Epithelial cell of esophagus (primary cell): ENCODE measurements at regions not wholly inside any gene's neighbourhood (a gene's known extent, or its start where the extent isn't known, plus 50 kb on each side); places are given as distances from the start of the nearest gene placed in this dataset.

Experiments used
- DNase-seq: peaks from one replicate; pipeline ENCODE4 v3.0.0; 2010; ENCODE audit warnings: low read depth
- H3K4me3 ChIP-seq: 2 replicates; pipeline ENCODE4 v1.5.1; 2011; ENCODE audit warnings: mild to moderate bottlenecking, low read length, control low read depth
- TF ChIP-seq, protein P1 (sequence below): IDR thresholded peaks from 2 replicates; pipeline ENCODE4 v1.5.1; 2011; ENCODE audit warnings: low read depth, mild to moderate bottlenecking, low read length, control low read depth, inconsistent platforms; ENCODE audit not compliant: insufficient read depth; ENCODE audit errors: missing control alignments

DNA sequence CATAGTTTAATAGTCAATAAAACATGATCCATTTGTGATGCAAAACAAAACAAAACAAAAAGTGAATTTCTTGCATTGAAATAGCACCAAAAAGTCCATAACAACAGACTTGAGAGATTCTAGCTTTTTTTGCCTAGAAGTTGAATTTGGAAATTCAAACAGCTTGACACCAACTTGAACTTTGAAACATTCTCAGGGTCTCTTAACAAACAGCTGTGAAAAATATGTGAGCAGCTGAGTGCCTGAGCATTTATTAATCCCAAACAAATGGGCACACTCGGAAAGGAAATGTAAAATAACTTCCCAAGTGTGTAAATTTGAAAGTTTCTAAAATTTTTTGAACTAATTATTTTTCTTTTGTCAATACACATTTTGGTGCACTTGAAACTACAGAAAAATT, 56.0 kb upstream of the HMHB1 start:
- no peak for DNase-seq
- no peak overlapping the region for H3K4me3 ChIP-seq
- TF ChIP-seq, protein P1, sequence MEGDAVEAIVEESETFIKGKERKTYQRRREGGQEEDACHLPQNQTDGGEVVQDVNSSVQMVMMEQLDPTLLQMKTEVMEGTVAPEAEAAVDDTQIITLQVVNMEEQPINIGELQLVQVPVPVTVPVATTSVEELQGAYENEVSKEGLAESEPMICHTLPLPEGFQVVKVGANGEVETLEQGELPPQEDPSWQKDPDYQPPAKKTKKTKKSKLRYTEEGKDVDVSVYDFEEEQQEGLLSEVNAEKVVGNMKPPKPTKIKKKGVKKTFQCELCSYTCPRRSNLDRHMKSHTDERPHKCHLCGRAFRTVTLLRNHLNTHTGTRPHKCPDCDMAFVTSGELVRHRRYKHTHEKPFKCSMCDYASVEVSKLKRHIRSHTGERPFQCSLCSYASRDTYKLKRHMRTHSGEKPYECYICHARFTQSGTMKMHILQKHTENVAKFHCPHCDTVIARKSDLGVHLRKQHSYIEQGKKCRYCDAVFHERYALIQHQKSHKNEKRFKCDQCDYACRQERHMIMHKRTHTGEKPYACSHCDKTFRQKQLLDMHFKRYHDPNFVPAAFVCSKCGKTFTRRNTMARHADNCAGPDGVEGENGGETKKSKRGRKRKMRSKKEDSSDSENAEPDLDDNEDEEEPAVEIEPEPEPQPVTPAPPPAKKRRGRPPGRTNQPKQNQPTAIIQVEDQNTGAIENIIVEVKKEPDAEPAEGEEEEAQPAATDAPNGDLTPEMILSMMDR: no peak

GRCh38 chr5:143752165-143752850, 59.7 kb upstream of the HMHB1 start:
- DNase-seq: no peak
- H3K4me3 ChIP-seq: no peak overlapping the region
- TF ChIP-seq, protein P1: no peak

- DNase-seq: no peak
- no peak overlapping the region for H3K4me3 ChIP-seq
- TF ChIP-seq, protein P1: no peak
Measured at GRCh38 chr5:143751342-143751741, 60.6 kb upstream of the HMHB1 start.

DNA sequence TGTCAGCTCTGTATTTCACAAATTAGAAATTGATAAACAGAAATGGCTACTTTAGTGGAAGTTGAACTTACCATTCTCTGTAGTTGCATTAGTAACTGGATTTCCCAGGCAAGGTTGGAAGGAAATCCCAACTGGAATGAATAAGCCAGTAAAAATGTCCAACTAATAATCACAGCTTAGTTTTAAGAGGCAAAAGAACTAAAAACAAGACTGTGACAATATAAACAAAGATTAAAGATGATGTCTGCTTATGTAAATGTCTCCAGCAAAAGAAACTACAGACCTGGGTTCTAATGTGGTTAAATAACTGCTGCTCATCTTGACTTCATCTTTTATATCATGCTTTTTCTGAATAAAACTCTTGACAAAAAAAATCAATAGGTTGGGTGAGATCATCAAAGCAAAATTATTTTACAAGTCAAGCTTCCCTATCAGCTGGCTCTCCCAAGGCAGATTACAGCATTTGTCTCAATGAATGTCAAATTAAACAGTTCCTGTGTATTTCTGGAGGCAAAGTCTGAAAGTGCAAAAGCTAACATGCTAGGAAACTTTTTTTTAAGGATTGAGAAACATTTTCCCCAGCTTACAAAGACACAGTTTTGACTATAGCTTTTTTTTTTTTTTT, 62.3 kb upstream of the HMHB1 start:
- DNase-seq: no peak
- H3K4me3 ChIP-seq: no peak overlapping the region
- TF ChIP-seq, protein P1: no peak

GRCh38 chr5:143748516-143748915, 63.4 kb upstream of the HMHB1 start:
- TF ChIP-seq, protein P1: no peak
- no peak overlapping the region for H3K4me3 ChIP-seq
- no peak for DNase-seq

- TF ChIP-seq, protein P1: no peak
- H3K4me3 ChIP-seq: no peak overlapping the region
- DNase-seq: no peak
Measured at GRCh38 chr5:143742951-143743350, 69.0 kb upstream of the HMHB1 start.

DNA sequence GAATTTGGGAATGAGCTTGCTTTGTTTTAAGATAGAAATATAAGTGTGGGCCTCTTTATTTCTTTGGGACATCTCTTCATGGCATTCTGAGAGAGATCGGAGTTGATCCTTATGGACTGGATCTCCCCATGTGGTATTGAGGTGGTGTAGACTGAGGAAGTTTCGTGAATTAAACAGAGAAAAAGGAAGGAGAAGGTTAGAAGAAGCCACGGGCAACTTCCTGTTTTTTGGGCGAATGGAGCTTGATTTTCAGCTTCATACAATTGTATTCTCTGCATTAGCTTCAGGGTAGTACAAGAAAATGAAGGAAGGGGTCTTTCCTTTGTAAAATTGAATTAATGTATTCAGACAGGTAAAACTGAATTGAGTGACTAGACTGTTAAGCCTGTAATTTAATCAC, 70.5 kb upstream of the HMHB1 start:
- DNase-seq: no peak
- H3K4me3 ChIP-seq: no peak overlapping the region
- TF ChIP-seq, protein P1: no peak
